ENCODE measurements at regions not wholly inside any gene's neighbourhood (a gene's known extent, or its start where the extent isn't known, plus 50 kb on each side); places are given as distances from the start of the nearest gene placed in this dataset.
A peak's percentile ranks its signal among the peaks of the same experiment; 100 is the strongest.

GRCh38 chr2:234874347-234875046 lies 77.3 kb upstream of the SH3BP4 start:
- Histone ChIP-seq H3K4me3 (peak overlapping the region in 2 of 3 donors; percentile 15 to 23), H3K27ac (peak overlapping the region; percentile 48 to 84 (median 82))

GRCh38 chr2:234873828-234874173 lies 78.0 kb upstream of the SH3BP4 start:
- Histone ChIP-seq H3K9me3 (no peaks in the 10 kb centered on the region), H3K27ac (peak overlapping the region; percentile 29 to 84 (median 82)), H3K27me3 (no peaks in the 10 kb centered on the region), H3K4me3 (no peak overlapping the region), H3K36me3 (no peaks in the 10 kb centered on the region), H3K4me1 (peaks cover 0 to 69% (median 22%) of the 10 kb centered on the region in 4 donors)
- 78% methylated on average over 4 of the region's 6 CpGs for WGBS (ENCODE audit: insufficient coverage, low coverage, low lambda C conversion rate, missing lambda C conversion rate)
- TF ChIP-seq CTCF (IDR thresholded peaks at IDR 0.05) = no peak
- TF ChIP-seq POLR2A (IDR thresholded peaks at IDR 0.05) = no peak
- intact Hi-C loops (cut with DNase I) = no loop called here
- ATAC-seq (peak in 1 of 4 donors; percentile 42), DNase-seq (no peak)

More at GRCh38 chr2:234874347-234875046, 77.3 kb upstream of the SH3BP4 start:
- TF ChIP-seq CTCF (IDR thresholded peaks at IDR 0.05) = no peak
- no peak for TF ChIP-seq POLR2A (IDR thresholded peaks at IDR 0.05)
- ATAC-seq (peak; percentile 52 to 69 (median 64)), DNase-seq (no peak)
- peaks cover 0 to 63% (median 22%) of the 10 kb centered on the region in 4 donors for H3K4me1 ChIP-seq
- 53% methylated on average over 6 of the region's 10 CpGs for WGBS (ENCODE audit: insufficient coverage, low coverage, low lambda C conversion rate, missing lambda C conversion rate)
- intact Hi-C loops (cut with DNase I) = no loop called here
- H3K27me3 ChIP-seq = no peaks in the 10 kb centered on the region
- H3K9me3 ChIP-seq = no peaks in the 10 kb centered on the region
- no peaks in the 10 kb centered on the region for H3K36me3 ChIP-seq

DNA sequence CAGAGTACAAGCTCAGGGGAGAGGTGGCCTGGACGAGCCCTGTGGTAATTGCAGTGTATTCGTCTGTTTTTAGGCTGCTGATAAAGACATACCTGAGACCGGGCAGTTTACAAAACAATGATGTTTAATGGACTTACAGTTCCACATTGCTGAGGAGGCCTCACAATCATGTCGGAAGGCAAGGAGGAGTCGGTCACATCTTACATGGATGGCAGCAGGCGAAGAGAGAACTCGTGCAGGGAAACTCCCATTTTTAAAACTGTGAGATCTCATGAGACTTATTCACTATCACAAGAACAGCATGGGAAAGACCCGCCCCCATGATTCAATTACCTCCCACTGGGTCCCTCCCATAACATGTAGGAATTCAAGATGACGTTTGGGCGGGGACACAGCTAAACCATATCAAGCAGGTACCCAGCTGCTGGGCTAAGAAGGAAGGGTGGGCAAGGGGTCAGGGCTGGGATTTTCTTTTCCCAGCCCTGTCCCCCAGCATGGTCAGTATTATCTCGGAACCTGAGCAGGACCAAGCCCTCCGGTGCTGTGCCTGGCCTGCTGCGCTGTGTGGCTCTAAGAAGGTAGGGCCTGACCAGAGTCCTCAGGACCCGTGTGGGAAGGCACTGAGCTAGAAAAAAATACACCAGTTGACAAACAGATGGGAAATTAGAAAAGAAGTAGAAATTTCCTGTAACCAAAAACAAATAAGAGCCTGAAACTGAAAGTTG lies 78.6 kb upstream of the SH3BP4 start:
- H3K27me3 ChIP-seq = no peaks in the 10 kb centered on the region
- ATAC-seq (peak in 1 of 4 donors; percentile 20), DNase-seq (no peak)
- peak overlapping the region; percentile 73 to 84 (median 82) for H3K27ac ChIP-seq
- TF ChIP-seq CTCF (IDR thresholded peaks at IDR 0.05) = no peak
- no peaks in the 10 kb centered on the region for H3K9me3 ChIP-seq
- no peak overlapping the region for H3K4me3 ChIP-seq
- H3K4me1 ChIP-seq = peaks cover 0 to 70% (median 22%) of the 10 kb centered on the region in 4 donors
- H3K36me3 ChIP-seq = no peaks in the 10 kb centered on the region
- intact Hi-C loops (cut with DNase I) = no loop called here
- 68% methylated on average over 13 of the region's 14 CpGs for WGBS (ENCODE audit: insufficient coverage, low coverage, low lambda C conversion rate, missing lambda C conversion rate)

- TF ChIP-seq POLR2A (IDR thresholded peaks at IDR 0.05) = no peak
- no peak for TF ChIP-seq CTCF (IDR thresholded peaks at IDR 0.05)
- ATAC-seq (no peak), DNase-seq (no peak)
- WGBS (ENCODE audit: insufficient coverage, low coverage, low lambda C conversion rate, missing lambda C conversion rate) = 62% methylated on average over 3 of the region's 3 CpGs
- peak overlapping the region in 1 of 3 donors; percentile 84 for H3K27ac ChIP-seq
- intact Hi-C loops (cut with DNase I) = no loop called here
- H3K4me1 ChIP-seq = peaks cover 0 to 63% (median 19%) of the 10 kb centered on the region in 4 donors
- H3K4me3 ChIP-seq = no peak overlapping the region
- no peaks in the 10 kb centered on the region for H3K36me3 ChIP-seq
- H3K27me3 ChIP-seq = no peaks in the 10 kb centered on the region
- no peaks in the 10 kb centered on the region for H3K9me3 ChIP-seq
Measured at GRCh38 chr2:234869969-234870368, 81.8 kb upstream of the SH3BP4 start.
